H9 (cell line): ENCODE measurements at regions not wholly inside any gene's neighbourhood (a gene's known extent, or its start where the extent isn't known, plus 50 kb on each side); places are given as distances from the start of the nearest gene placed in this dataset.

Experiments used
- DNase-seq: peaks from one replicate; pipeline ENCODE4 v3.0.0-alpha.2; 2017
- H2AFZ ChIP-seq: one replicate; pipeline ENCODE4 v1.6.1; 2013; ENCODE audit warnings: mild to moderate bottlenecking, low read length, control low read depth, moderate library complexity
- H2AK5ac ChIP-seq: 2 replicates; pipeline ENCODE4 v1.6.1; 2013; ENCODE audit warnings: low read length, control low read depth, mixed read lengths; ENCODE audit not compliant: insufficient read length
- H2BK120ac ChIP-seq: one replicate; pipeline ENCODE4 v1.6.1; 2013; ENCODE audit warnings: low read depth, mild to moderate bottlenecking, low read length, control low read depth, inconsistent platforms; ENCODE audit not compliant: poor library complexity, severe bottlenecking
- H2BK12ac ChIP-seq: 2 replicates; pipeline ENCODE4 v1.6.1; 2013; ENCODE audit warnings: low read length, control low read depth, mixed read lengths, low read depth; ENCODE audit not compliant: insufficient read length
- H2BK15ac ChIP-seq: 2 replicates; pipeline ENCODE4 v1.6.1; 2013; ENCODE audit warnings: low read depth, low read length, control low read depth
- H2BK20ac ChIP-seq: one replicate; pipeline ENCODE4 v1.6.1; 2013; ENCODE audit warnings: low read depth, mild to moderate bottlenecking, low read length, control low read depth, inconsistent platforms; ENCODE audit not compliant: poor library complexity, severe bottlenecking
- H2BK5ac ChIP-seq: 2 replicates; pipeline ENCODE4 v1.6.1; 2013; ENCODE audit warnings: low read length, control low read depth, mixed read lengths; ENCODE audit not compliant: insufficient read length
- H3K14ac ChIP-seq: 2 replicates; pipeline ENCODE4 v1.6.1; 2013; ENCODE audit warnings: low read length, control low read depth; ENCODE audit not compliant: insufficient read depth
- H3K18ac ChIP-seq: 2 replicates; pipeline ENCODE4 v1.6.1; 2013; ENCODE audit warnings: low read depth, mild to moderate bottlenecking, mixed read lengths, low read length, control low read depth; ENCODE audit not compliant: insufficient read length
- H3K23ac ChIP-seq: 2 replicates; pipeline ENCODE4 v1.6.1; 2013; ENCODE audit warnings: low read length, control low read depth, mixed read lengths, low read depth; ENCODE audit not compliant: insufficient read length
- H3K23me2 ChIP-seq: 2 replicates; pipeline ENCODE4 v1.6.1; 2013; ENCODE audit warnings: low read depth, mild to moderate bottlenecking, mixed read lengths, low read length, control low read depth; ENCODE audit not compliant: insufficient read length, poor library complexity, severe bottlenecking
- H3K27ac ChIP-seq: 2 replicates; pipeline ENCODE4 v1.5.1; 2013; ENCODE audit warnings: low read length, control low read depth, mixed read lengths, low read depth; ENCODE audit not compliant: insufficient read length
- H3K27me3 ChIP-seq: 2 replicates; pipeline ENCODE4 v1.6.1; 2013; ENCODE audit warnings: low read length, control low read depth, inconsistent platforms; ENCODE audit not compliant: insufficient read depth
- H3K4ac ChIP-seq: 2 replicates; pipeline ENCODE4 v1.6.1; 2013; ENCODE audit warnings: low read depth, mild to moderate bottlenecking, control low read depth, inconsistent platforms, low read length, moderate library complexity
- H3K4me1 ChIP-seq: 2 replicates; pipeline ENCODE4 v1.6.1; 2013; ENCODE audit warnings: low read length, control low read depth, inconsistent platforms; ENCODE audit not compliant: insufficient read depth
- H3K4me2 ChIP-seq: 2 replicates; pipeline ENCODE4 v1.6.1; 2013; ENCODE audit warnings: low read length, control low read depth, mixed read lengths; ENCODE audit not compliant: insufficient read length, insufficient read depth
- H3K56ac ChIP-seq: 2 replicates; pipeline ENCODE4 v1.6.1; 2013; ENCODE audit warnings: low read depth, mild to moderate bottlenecking, mixed read lengths, low read length, control low read depth; ENCODE audit not compliant: insufficient read length
- H3K79me1 ChIP-seq: 2 replicates; pipeline ENCODE4 v1.6.1; 2013; ENCODE audit warnings: low read depth, mild to moderate bottlenecking, moderate library complexity, low read length, control low read depth, inconsistent platforms; ENCODE audit not compliant: insufficient read depth, poor library complexity, severe bottlenecking
- H3K79me2 ChIP-seq: 2 replicates; pipeline ENCODE4 v1.6.1; 2013; ENCODE audit warnings: low read length, control low read depth, inconsistent platforms; ENCODE audit not compliant: insufficient read depth
- H3K9ac ChIP-seq: 2 replicates; pipeline ENCODE4 v1.6.1; 2013; ENCODE audit warnings: low read length, control low read depth, mixed read lengths; ENCODE audit not compliant: insufficient read length; ENCODE audit errors: extremely low read depth
- H3K9me3 ChIP-seq: one replicate; pipeline ENCODE4 v1.6.1; 2013; ENCODE audit warnings: low read depth, low read length, inconsistent platforms; ENCODE audit not compliant: control insufficient read depth
- H3T11ph ChIP-seq: one replicate; pipeline ENCODE4 v1.6.1; 2013; ENCODE audit warnings: mild to moderate bottlenecking, low read length, control low read depth, inconsistent platforms
- H4K20me1 ChIP-seq: one replicate; pipeline ENCODE4 v1.6.1; 2013; ENCODE audit not compliant: control insufficient read depth, insufficient read length, insufficient read depth
- H4K5ac ChIP-seq: 2 replicates; pipeline ENCODE4 v1.6.1; 2013; ENCODE audit warnings: low read depth, mild to moderate bottlenecking, mixed read lengths, low read length, control low read depth; ENCODE audit not compliant: insufficient read length
- H4K8ac ChIP-seq: replicated peaks from 2 replicates; pipeline ENCODE4 v1.6.1; 2013; ENCODE audit warnings: low read length, control low read depth, mixed read lengths, low read depth; ENCODE audit not compliant: insufficient read length
- H4K91ac ChIP-seq: 2 replicates; pipeline ENCODE4 v1.6.1; 2013; ENCODE audit warnings: low read depth, mild to moderate bottlenecking, moderate library complexity, mixed read lengths, low read length, control low read depth; ENCODE audit not compliant: insufficient read length
- H3K27ac Mint-ChIP-seq, 3 experiments: 2 replicates in 2 of 3; 3 replicates in 1 of 3; pipeline ENCODE4 v1.8.0; 2020 to 2021; ENCODE audit warnings: mixed read lengths in 3 of 3, mild to moderate bottlenecking in 1 of 3, moderate library complexity in 1 of 3
- H3K27me3 Mint-ChIP-seq: 2 replicates; pipeline ENCODE4 v1.8.0; 2021; ENCODE audit warnings: low read depth, mild to moderate bottlenecking, moderate library complexity, mixed read lengths
- H3K36me3 Mint-ChIP-seq, 3 experiments: 2 replicates in 2 of 3; 3 replicates in 1 of 3; pipeline ENCODE4 v1.8.0; 2020 to 2021; ENCODE audit warnings: low read depth in 3 of 3, mixed read lengths in 3 of 3; ENCODE audit not compliant: insufficient read depth in 1 of 3
- H3K4me1 Mint-ChIP-seq, 2 experiments: 2 replicates each; pipeline ENCODE4 v1.8.0; 2020; ENCODE audit warnings: mixed read lengths in 2 of 2
- H3K4me3 Mint-ChIP-seq, 2 experiments: 2 replicates in 1 of 2; 3 replicates in 1 of 2; pipeline ENCODE4 v1.8.0; 2020 to 2021; ENCODE audit warnings: mild to moderate bottlenecking in 2 of 2, mixed read lengths in 2 of 2, moderate library complexity in 1 of 2
- H3K9me3 Mint-ChIP-seq, 2 experiments: 2 replicates in 1 of 2; 3 replicates in 1 of 2; pipeline ENCODE4 v1.8.0; 2020; ENCODE audit warnings: mild to moderate bottlenecking in 2 of 2, mixed read lengths in 2 of 2, moderate library complexity in 1 of 2
- WGBS: extraction: QIAGEN DNeasy Blood & Tissue Kit; methylation state at CpG from one replicate; pipeline ENCODE4 v1.1.7; 2013; ENCODE audit warnings: missing lambda C conversion rate, low lambda C conversion rate, mixed read lengths; ENCODE audit not compliant: insufficient read length; ENCODE audit errors: extremely low coverage; 5-methylcytosine and 5-hydroxymethylcytosine counted together
- TF ChIP-seq, protein P1 (sequence below): fragments of 200-600 bp; sonication (generic); conservative IDR thresholded peaks from 3 replicates; pipeline ENCODE4 v1.8.0; 2021; ENCODE audit warnings: antibody characterized with exemption, mild to moderate bottlenecking

DNA sequence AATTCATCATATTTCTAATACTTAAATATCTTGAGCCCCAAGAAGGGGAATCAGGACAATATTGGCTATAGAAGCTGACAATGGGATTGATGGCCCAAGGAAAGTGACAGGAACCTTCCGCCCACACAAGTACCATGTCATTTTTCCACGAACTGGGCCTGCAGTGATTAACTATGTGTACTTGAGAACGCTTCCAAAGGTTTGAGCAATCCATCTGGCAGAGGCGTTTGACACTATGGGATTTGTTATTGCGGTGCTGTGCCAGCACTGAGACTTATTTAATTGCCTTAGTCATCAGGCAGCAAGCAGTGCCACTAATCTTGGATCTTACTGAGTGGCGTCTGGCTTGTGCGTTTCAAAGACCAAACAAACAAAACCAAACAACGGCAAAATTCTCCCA is 135.6 kb upstream of the UST start:
- H4K8ac ChIP-seq, result no peak overlapping the region
- H3K27me3 ChIP-seq, result no peaks in the 10 kb centered on the region
- no peaks in the 10 kb centered on the region for H3K4me1 ChIP-seq
- no peaks in the 10 kb centered on the region for H3K9me3 ChIP-seq
- H3K27ac Mint-ChIP-seq, result no peak overlapping the region
- H2BK12ac ChIP-seq, result peak overlapping the region; percentile 47
- no peaks in the 10 kb centered on the region; a peak in 1 of 7 replicates for H3K36me3 Mint-ChIP-seq
- TF ChIP-seq, protein P1, sequence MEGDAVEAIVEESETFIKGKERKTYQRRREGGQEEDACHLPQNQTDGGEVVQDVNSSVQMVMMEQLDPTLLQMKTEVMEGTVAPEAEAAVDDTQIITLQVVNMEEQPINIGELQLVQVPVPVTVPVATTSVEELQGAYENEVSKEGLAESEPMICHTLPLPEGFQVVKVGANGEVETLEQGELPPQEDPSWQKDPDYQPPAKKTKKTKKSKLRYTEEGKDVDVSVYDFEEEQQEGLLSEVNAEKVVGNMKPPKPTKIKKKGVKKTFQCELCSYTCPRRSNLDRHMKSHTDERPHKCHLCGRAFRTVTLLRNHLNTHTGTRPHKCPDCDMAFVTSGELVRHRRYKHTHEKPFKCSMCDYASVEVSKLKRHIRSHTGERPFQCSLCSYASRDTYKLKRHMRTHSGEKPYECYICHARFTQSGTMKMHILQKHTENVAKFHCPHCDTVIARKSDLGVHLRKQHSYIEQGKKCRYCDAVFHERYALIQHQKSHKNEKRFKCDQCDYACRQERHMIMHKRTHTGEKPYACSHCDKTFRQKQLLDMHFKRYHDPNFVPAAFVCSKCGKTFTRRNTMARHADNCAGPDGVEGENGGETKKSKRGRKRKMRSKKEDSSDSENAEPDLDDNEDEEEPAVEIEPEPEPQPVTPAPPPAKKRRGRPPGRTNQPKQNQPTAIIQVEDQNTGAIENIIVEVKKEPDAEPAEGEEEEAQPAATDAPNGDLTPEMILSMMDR, result no peak
- H3K9ac ChIP-seq, result no peak overlapping the region
- no peak overlapping the region for H2BK20ac ChIP-seq
- no peaks in the 10 kb centered on the region for H3K9me3 Mint-ChIP-seq
- H3K23ac ChIP-seq, result no peak overlapping the region
- H2BK15ac ChIP-seq, result no peak overlapping the region
- no peaks in the 10 kb centered on the region for H3K79me1 ChIP-seq
- no peak overlapping the region for H3T11ph ChIP-seq
- no peak overlapping the region for H2AFZ ChIP-seq
- H3K4me3 Mint-ChIP-seq, result no peak overlapping the region
- no peaks in the 10 kb centered on the region for H4K20me1 ChIP-seq
- H3K4me2 ChIP-seq, result no peak overlapping the region
- H3K18ac ChIP-seq, result no peak overlapping the region
- H2BK5ac ChIP-seq, result no peak overlapping the region
- H2BK120ac ChIP-seq, result no peak overlapping the region
- no peaks in the 10 kb centered on the region for H3K79me2 ChIP-seq
- no peak for DNase-seq
- H3K14ac ChIP-seq, result no peak overlapping the region
- H2AK5ac ChIP-seq, result no peak overlapping the region
- WGBS, result no CpG with 5 or more reads among the region's 8 CpGs
- H4K5ac ChIP-seq, result no peak overlapping the region
- no peak overlapping the region for H3K27ac ChIP-seq
- H3K27me3 Mint-ChIP-seq, result no peaks in the 10 kb centered on the region
- H3K56ac ChIP-seq, result no peak overlapping the region
- no peak overlapping the region for H3K4ac ChIP-seq
- H3K23me2 ChIP-seq, result no peaks in the 10 kb centered on the region
- H4K91ac ChIP-seq, result no peak overlapping the region
- no peaks in the 10 kb centered on the region for H3K4me1 Mint-ChIP-seq
